HK-2 (cell line): ENCODE measurements at regions not wholly inside any gene's neighbourhood (a gene's known extent, or its start where the extent isn't known, plus 50 kb on each side); places are given as distances from the start of the nearest gene placed in this dataset.
"Not testable (repeated sequence)": the region's sequence is repeated elsewhere in the genome, so short reads cannot be mapped to it uniquely, and the experiment has no call there.

Source experiments
- DNase-seq: peaks from one replicate; pipeline ENCODE4 v3.0.0-alpha.2; 2018; ENCODE audit not compliant: unreplicated experiment

GRCh38 chr16:73405851-73406250 lies 357.9 kb upstream of the ZFHX3 start:
- no peak for DNase-seq

DNA sequence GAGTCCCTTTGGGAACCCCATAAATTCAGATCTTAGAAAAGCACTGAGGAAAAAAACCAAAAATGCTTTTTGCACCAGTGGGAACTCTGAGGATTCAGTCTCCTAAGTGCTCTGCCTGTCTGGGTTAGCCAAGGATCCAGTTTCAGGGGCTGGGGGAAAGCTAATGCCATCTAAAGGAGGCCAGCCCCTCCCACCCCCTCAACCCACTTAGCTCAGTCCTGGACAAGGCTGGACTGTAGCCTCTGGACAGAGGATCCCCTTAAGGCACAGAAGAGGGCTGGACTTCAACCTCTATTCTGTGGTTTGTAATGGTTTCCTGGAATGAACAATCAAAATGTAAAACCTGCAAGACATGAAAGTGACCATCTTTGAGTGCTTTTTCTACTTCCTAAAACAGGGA lies 356.1 kb upstream of the ZFHX3 start:
- DNase-seq, result no peak

DNA sequence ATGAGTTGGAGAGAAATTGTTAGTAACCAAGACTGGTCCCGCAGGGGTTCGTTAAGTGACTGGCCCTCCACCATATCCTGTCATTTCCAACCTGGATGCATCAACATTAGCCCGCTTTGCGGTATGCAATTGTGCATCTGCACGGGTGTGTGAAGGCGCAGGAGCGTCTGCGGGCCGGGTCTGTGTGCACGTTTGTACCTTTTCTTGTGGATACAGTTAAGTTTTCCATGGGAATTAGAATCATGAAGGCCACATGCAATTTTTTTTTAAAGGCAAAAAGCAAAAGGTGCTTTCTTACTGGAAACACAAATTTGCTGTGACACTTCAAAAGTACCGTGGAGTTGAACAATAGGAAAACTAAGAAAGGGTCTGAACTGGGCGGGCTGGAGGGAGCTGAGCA lies 355.4 kb upstream of the ZFHX3 start:
- no peak for DNase-seq

DNA sequence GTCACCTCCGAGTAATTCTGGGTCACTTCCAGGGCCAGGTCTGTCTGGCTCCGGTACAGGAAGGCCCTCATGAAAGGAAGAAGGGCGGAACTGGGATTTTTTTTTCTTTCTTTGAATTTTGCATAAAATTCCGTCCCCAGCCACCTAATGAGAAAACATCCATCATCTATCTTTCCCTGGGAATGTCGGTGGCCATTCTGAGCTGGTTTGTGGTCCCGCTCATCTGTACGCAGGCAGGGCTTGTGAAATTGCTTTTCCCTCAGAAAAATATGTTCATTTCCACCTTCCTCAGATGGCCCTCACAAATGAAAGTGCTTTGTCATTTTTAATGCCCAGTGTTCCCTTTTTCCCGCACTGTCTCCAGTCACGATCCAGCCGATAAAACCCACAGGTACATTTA lies 353.0 kb upstream of the ZFHX3 start:
- DNase-seq, result no peak

- DNase-seq, result no peak
Measured at GRCh38 chr16:73399997-73400396, 352.1 kb upstream of the ZFHX3 start.

GRCh38 chr16:73399486-73399885 lies 351.6 kb upstream of the ZFHX3 start:
- peak; percentile 10 for DNase-seq

- not testable (repeated sequence) for DNase-seq
Measured at GRCh38 chr16:73398604-73399003, 350.7 kb upstream of the ZFHX3 start.

DNA sequence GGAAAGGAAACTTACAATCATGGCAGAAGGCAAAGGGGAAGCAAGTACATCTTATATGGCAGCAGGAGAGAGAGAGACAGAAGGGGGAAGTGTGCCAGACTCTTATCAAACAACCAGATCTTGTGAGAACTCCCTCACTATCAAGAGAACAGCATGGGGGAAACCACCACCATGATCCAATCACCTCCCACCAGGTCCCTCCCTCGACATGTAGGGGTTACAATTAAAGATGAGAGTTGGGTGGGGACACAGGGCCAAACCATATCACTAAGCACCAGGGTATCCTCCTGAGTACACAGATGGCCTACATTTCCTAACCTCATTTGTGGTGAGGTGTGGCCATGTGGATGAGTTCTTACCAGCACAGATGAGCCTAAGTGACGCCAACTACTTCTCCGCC lies 348.6 kb upstream of the ZFHX3 start:
- DNase-seq, result no peak

- no peak for DNase-seq
Measured at GRCh38 chr16:73390936-73391335, 343.0 kb upstream of the ZFHX3 start.

- DNase-seq, result no peak
Measured at GRCh38 chr16:73390491-73390890, 342.6 kb upstream of the ZFHX3 start.

GRCh38 chr16:73389085-73389484 lies 341.2 kb upstream of the ZFHX3 start:
- DNase-seq, result no peak

DNA sequence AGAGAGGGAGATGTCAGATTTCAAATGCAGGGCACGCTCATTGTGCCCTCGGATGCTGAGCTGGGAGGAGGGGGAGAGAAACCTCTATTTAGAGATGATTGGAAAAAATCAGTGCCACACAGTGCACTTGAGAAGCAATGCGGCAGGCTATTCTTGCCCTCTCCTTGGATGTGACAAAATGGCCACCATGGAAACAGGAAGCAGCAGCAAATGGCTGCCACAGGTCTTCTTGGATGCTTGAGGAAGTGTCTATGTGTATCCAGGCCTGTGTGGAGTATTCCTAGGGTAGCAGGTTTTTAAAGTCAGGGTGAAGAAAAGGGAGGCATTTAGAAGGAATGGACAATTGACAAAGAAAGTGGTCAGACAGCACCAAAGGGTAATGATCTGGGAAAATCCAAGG lies 340.1 kb upstream of the ZFHX3 start:
- DNase-seq, result no peak

DNA sequence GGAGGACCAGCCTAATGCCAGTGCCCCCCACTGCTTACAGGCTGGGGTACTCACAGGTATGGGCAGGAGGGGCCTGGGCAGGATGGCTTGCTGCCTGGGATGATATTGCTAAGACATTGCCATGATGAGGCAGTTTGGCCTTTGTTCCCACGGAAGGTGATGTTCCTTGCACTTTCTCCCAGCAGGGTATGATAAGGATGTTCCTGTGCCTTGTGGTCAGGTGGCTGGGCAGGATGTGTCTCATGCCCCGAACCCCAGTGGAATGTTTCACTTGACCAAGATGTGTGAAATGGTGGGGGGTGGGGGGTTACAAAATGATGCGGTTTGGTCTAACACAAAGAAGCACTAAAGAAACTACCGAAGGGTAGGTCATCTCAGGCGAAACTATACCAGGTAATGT lies 337.8 kb upstream of the ZFHX3 start:
- no peak for DNase-seq

- DNase-seq, result no peak
Measured at GRCh38 chr16:73384506-73385089, 336.7 kb upstream of the ZFHX3 start.

DNA sequence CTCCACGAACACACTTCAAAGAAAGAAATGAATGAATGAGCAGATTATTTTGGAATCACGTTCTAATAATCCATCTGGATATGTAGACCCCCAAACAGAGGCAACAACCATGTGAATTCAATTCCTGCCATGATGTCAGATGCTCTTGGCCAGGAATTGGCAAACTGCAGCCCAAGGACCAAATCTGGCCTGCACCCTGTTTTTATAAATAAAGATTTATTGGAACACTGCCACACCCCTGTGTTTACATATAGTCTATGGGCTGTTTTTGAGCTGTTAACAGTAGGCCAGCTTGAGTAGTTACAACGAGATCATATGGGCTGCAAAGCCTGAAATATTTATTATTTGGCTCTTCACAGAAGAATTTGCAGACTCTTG lies 336.0 kb upstream of the ZFHX3 start:
- no peak for DNase-seq

- DNase-seq, result no peak
Measured at GRCh38 chr16:73383195-73383987, 335.5 kb upstream of the ZFHX3 start.

DNA sequence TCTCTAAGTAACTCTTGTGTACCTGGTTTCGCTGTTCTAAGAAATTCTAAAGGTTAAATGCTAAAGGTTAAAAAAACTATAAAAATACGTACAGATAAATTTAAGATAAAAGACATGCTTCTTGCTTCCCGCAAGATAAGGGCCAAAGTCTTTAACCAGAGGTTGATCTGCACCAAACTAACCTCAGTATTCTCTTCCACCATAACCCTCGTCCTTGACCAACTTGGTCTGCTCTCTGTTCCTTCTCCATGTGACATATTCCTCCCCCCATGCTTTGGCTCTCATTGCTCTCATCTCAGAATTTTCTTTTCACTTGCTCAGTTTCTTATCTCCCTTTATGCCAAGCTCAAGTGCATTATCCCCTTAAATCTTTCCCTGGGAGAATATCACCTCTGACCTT lies 330.5 kb upstream of the ZFHX3 start:
- DNase-seq, result no peak

GRCh38 chr16:73371584-73372319 lies 323.8 kb upstream of the ZFHX3 start:
- DNase-seq, result no peak

DNA sequence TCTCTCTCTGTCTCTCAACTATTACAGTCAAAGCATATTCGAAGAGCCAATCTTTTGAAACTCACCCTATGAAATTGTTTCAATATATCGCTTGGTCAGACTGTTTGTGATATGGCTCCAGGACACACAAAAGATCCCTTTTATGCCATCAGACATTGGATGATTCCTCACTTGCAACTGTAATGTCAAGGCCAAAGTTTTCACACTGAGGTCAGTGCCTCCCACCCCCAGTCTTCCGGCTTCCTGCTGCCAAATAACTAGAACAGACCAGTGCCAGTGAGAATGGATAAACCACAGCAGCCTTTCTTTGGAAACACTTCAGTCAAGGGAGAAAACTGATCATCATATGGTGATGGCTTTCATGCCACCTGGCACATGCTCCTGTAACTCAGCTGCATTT lies 321.9 kb upstream of the ZFHX3 start:
- DNase-seq, result no peak

DNA sequence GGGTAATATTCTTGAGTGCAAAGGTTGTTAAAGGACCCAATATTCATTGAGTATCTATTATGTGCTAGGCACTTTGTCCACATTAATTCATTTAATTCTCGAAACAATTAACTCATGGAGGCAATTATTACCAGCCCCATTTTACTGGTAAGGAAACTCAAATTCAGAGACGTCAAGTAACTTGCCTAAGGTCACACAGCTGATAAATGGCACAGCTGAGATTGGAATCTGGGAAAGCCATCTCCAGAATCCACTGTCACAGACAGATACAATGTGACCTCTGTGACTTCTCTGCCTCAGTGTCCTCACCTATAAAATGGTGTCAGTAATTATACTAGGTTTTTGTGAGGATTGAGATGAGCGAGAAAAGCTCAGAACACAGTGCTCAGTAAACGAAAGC lies 320.8 kb upstream of the ZFHX3 start:
- DNase-seq, result no peak

DNA sequence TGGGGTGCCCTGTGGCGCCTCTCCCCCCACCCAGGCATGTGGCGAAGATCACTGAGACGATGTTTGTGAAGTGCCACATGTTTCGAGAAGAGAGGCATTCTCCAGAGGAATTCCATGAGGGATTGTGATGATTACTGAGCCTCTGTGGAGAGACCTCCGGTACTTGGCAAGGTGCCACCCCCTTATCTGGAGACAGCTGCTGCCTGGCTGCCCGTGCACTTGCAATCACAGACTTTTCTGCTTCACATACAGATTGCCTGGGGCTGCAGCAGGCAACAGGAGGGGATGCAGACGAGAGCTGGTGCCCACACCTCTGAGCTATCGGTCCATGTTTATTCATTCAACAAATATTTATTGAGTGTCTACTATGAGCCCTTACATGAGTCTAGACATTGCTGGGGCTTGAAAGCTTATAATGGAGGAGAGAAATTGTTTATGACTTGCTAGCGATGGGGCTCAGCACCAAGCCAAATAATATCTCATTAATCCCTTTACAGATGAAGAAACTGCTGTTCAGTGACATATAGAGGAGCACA lies 317.2 kb upstream of the ZFHX3 start:
- DNase-seq, result no peak

DNA sequence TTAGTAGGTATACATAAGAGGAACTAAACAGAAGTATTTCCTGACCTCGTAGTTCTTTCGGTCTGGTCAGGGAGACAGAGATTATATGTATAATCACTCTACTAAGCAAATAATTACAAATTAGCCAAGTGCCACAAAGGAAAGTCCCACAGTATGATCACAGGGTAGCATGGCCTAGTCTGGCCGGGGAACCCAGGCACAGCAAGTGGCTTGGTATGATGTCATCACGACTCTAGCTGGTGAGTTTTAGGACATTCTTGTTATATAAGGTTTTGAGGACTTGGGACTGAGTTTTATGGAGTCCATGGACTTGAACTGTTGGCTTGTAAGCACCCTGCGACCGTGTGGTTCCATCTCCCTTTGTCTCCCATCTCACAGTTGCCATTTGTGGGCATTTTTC lies 316.5 kb upstream of the ZFHX3 start:
- DNase-seq, result no peak

GRCh38 chr16:73361061-73361460 lies 313.1 kb upstream of the ZFHX3 start:
- no peak for DNase-seq
